ENCODE measurements at regions not wholly inside any gene's neighbourhood (a gene's known extent, or its start where the extent isn't known, plus 50 kb on each side); places are given as distances from the start of the nearest gene placed in this dataset.

- TF ChIP-seq CTCF (IDR thresholded peaks at IDR 0.05) (no peak), POLR2A (IDR thresholded peaks at IDR 0.05) (no peak)
Observed at GRCh38 chr4:12379191-12379590, 950.5 kb upstream of the HS3ST1 start.

Measured in right lobe of liver (tissue), 4 donors.